Liver (tissue), 8 donors: ENCODE measurements at regions not wholly inside any gene's neighbourhood (a gene's known extent, or its start where the extent isn't known, plus 50 kb on each side); places are given as distances from the start of the nearest gene placed in this dataset.

Experiments
- DNase-seq: peaks from one replicate; pipeline ENCODE4 v3.0.0-alpha.2; 2017; ENCODE audit warnings: low spot score
- H3K27ac ChIP-seq, 2 donors: one replicate each; pipeline ENCODE4 v1.7.0; 2013; ENCODE audit warnings: inconsistent platforms in 2 of 2, low read length in 2 of 2, control low read depth in 1 of 2, low read depth in 1 of 2, mild to moderate bottlenecking in 1 of 2
- H3K27me3 ChIP-seq, 4 donors: one replicate each; pipeline versions ENCODE4 v1.6.1 to v1.7.0; 2013; ENCODE audit warnings: low read length in 3 of 4, inconsistent platforms in 1 of 4, mild to moderate bottlenecking in 1 of 4, moderate library complexity in 1 of 4; ENCODE audit not compliant: control insufficient read depth in 4 of 4, insufficient read depth in 4 of 4
- H3K36me3 ChIP-seq, 4 donors: one replicate each; pipeline versions ENCODE4 v1.6.1 to v1.7.0; 2013; ENCODE audit warnings: low read length in 3 of 4, mild to moderate bottlenecking in 3 of 4, low read depth in 1 of 4, moderate library complexity in 1 of 4; ENCODE audit not compliant: control insufficient read depth in 4 of 4, insufficient read depth in 3 of 4
- H3K4me1 ChIP-seq, 4 donors: one replicate each; pipeline versions ENCODE4 v1.6.1 to v1.7.0; 2013; ENCODE audit warnings: low read length in 3 of 4, mild to moderate bottlenecking in 3 of 4, moderate library complexity in 1 of 4; ENCODE audit not compliant: control insufficient read depth in 4 of 4, insufficient read depth in 4 of 4
- H3K4me3 ChIP-seq, 3 donors: one replicate each; pipeline versions ENCODE4 v1.6.1 to v1.7.0; 2013; ENCODE audit warnings: low read length in 3 of 3, control low read depth in 1 of 3, low read depth in 1 of 3, mild to moderate bottlenecking in 1 of 3
- H3K9ac ChIP-seq, 2 donors: one replicate each; pipeline ENCODE4 v1.7.0; 2013; ENCODE audit warnings: low read length in 2 of 2, mild to moderate bottlenecking in 2 of 2, moderate library complexity in 2 of 2, control low read depth in 1 of 2, low read depth in 1 of 2
- H3K9me3 ChIP-seq, 4 donors: one replicate each; pipeline versions ENCODE4 v1.6.1 to v1.7.0; 2013; ENCODE audit warnings: low read length in 3 of 4; ENCODE audit not compliant: control insufficient read depth in 4 of 4
- ATF3 ChIP-seq: IDR thresholded peaks from 2 replicates; pipeline ENCODE4 v1.6.1; 2016; ENCODE audit warnings: antibody characterized with exemption
- CTCF ChIP-seq: fragments of 150-350 bp; IDR thresholded peaks from 2 replicates; pipeline ENCODE4 v1.5.1; 2017; ENCODE audit warnings: improper control_type of control experiment, low read depth, low read length; ENCODE audit not compliant: missing input control
- EGR1 ChIP-seq, 2 donors: IDR thresholded peaks; 2 replicates each; pipeline ENCODE4 v1.6.1; 2016 to 2018; ENCODE audit warnings: antibody characterized with exemption in 2 of 2, low read depth in 2 of 2
- FOXA1 ChIP-seq: IDR thresholded peaks from 2 replicates; pipeline ENCODE4 v1.6.1; 2016; ENCODE audit warnings: antibody characterized with exemption
- FOXA2 ChIP-seq: IDR thresholded peaks from 2 replicates; pipeline ENCODE4 v1.6.1; 2016; ENCODE audit warnings: antibody characterized with exemption
- GABPA ChIP-seq, 2 donors: IDR thresholded peaks in 1 of 2; conservative IDR thresholded peaks in 1 of 2; 2 replicates each; pipeline ENCODE4 v1.6.1; 2016; ENCODE audit warnings: antibody characterized with exemption in 2 of 2, mild to moderate bottlenecking in 1 of 2, moderate library complexity in 1 of 2
- HNF4A ChIP-seq, 2 donors: conservative IDR thresholded peaks; 2 replicates each; pipeline ENCODE4 v1.6.1; 2016; ENCODE audit warnings: antibody characterized with exemption in 2 of 2, mild to moderate bottlenecking in 2 of 2
- HNF4G ChIP-seq: IDR thresholded peaks from 2 replicates; pipeline ENCODE4 v1.6.1; 2016; ENCODE audit warnings: antibody characterized with exemption
- JUND ChIP-seq, 2 donors: IDR thresholded peaks; 2 replicates each; pipeline ENCODE4 v1.6.1; 2016; ENCODE audit warnings: antibody characterized with exemption in 2 of 2
- NR2F2 ChIP-seq: IDR thresholded peaks from 2 replicates; pipeline ENCODE4 v1.6.1; 2016; ENCODE audit warnings: antibody characterized with exemption
- RAD21 ChIP-seq, 2 donors: IDR thresholded peaks; 2 replicates each; pipeline ENCODE4 v1.6.1; 2016; ENCODE audit warnings: antibody characterized with exemption in 2 of 2, mild to moderate bottlenecking in 2 of 2
- SP1 ChIP-seq: IDR thresholded peaks from 2 replicates; pipeline ENCODE4 v1.6.1; 2018; ENCODE audit warnings: antibody characterized with exemption, mild to moderate bottlenecking
- YY1 ChIP-seq: IDR thresholded peaks from 2 replicates; pipeline ENCODE4 v1.6.1; 2016; ENCODE audit warnings: antibody characterized with exemption, mild to moderate bottlenecking
- ZBTB33 ChIP-seq: IDR thresholded peaks from 2 replicates; pipeline ENCODE4 v1.6.1; 2016; ENCODE audit warnings: antibody characterized with exemption
- WGBS: extraction: QIAGEN DNeasy Blood & Tissue Kit; methylation state at CpG from one replicate; pipeline ENCODE4 v1.1.7; 2013; 5-methylcytosine and 5-hydroxymethylcytosine counted together
- TF ChIP-seq, protein P1 (sequence below): IDR thresholded peaks from 2 replicates; pipeline ENCODE4 v1.6.1; 2016; ENCODE audit warnings: antibody characterized with exemption, mild to moderate bottlenecking
- TF ChIP-seq, protein P2 (sequence below): IDR thresholded peaks from 2 replicates; pipeline ENCODE4 v1.6.1; 2016; ENCODE audit warnings: antibody characterized with exemption
- donor health status: healthy.
- donor health status: healthy.
- donor health status: healthy.
- donor health status: healthy.
- donor health status: healthy.

DNA sequence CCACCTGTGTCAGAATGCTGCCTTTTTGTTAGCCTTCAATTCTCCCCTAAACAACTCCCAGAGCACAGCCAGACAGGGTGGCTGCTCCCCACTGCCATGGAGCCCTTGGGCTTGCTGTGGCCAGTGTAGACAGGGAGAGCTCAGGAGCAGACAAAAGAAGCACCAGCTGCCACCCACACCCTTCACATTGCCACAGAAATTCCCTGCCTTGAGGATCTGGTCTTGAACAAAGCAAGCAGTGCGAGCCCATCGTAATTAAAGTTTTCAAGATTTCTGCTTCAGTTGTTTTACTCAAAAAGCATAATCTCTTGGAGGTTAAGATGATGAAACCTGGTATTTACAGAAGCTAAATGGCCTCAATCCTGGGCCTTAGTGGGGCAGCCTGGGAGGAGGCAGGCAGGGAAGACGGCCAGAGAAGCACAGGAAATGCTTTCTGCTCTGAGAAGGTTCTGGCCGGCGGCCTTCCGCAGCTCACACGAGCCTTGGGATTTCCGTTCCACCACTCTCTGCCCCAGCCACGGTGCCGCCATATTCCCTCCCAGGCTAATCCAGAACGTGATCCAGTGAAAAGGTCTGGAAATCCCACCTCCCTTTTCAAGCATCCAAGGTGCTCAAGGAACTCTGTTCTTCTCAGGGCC is 535.2 kb downstream of the BCL11B start (continued):
- TF ChIP-seq, protein P1, sequence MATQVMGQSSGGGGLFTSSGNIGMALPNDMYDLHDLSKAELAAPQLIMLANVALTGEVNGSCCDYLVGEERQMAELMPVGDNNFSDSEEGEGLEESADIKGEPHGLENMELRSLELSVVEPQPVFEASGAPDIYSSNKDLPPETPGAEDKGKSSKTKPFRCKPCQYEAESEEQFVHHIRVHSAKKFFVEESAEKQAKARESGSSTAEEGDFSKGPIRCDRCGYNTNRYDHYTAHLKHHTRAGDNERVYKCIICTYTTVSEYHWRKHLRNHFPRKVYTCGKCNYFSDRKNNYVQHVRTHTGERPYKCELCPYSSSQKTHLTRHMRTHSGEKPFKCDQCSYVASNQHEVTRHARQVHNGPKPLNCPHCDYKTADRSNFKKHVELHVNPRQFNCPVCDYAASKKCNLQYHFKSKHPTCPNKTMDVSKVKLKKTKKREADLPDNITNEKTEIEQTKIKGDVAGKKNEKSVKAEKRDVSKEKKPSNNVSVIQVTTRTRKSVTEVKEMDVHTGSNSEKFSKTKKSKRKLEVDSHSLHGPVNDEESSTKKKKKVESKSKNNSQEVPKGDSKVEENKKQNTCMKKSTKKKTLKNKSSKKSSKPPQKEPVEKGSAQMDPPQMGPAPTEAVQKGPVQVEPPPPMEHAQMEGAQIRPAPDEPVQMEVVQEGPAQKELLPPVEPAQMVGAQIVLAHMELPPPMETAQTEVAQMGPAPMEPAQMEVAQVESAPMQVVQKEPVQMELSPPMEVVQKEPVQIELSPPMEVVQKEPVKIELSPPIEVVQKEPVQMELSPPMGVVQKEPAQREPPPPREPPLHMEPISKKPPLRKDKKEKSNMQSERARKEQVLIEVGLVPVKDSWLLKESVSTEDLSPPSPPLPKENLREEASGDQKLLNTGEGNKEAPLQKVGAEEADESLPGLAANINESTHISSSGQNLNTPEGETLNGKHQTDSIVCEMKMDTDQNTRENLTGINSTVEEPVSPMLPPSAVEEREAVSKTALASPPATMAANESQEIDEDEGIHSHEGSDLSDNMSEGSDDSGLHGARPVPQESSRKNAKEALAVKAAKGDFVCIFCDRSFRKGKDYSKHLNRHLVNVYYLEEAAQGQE, result no peak
- TF ChIP-seq JUND (IDR thresholded peaks at IDR 0.05) (no peak), EGR1 (IDR thresholded peaks at IDR 0.05; ENCODE audit: low read depth in 2 of 2) (no peak), SP1 (no peak), CTCF (no peak)

DNA sequence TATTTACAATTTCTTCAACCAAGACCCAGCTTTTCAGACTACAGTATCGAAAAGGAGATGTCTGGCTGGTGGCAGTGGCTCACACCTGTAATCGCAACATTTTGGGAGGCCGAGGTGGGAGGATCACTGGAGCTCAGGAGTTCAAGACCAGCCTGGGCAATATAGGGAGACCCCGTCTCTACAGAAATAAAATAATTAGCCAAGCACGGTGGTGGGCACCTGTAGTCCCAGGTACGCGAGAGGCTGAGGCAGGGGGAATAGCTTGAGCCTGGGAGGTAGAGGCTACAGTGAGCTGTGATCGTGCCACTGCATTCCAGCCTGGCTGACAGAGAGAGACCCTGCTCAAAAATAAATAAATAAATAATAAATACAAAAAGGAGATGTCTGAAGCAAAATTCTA is 530.5 kb downstream of the BCL11B start:
- TF ChIP-seq EGR1 (IDR thresholded peaks at IDR 0.05; ENCODE audit: low read depth in 2 of 2), result no peak
- TF ChIP-seq CTCF, result no peak
- no peak for DNase-seq
- Histone ChIP-seq H3K4me1 (no peaks in the 10 kb centered on the region), H3K9me3 (peaks cover 0 to 4% (median under 1%) of the 10 kb centered on the region in 4 donors), H3K4me3 (no peak overlapping the region), H3K27ac (no peak overlapping the region), H3K27me3 (peaks cover 0 to 2% (median 0%) of the 10 kb centered on the region in 4 donors), H3K36me3 (no peaks in the 10 kb centered on the region), H3K9ac (no peak overlapping the region)
- WGBS, result 89% methylated on average over 8 of the region's 8 CpGs

DNA sequence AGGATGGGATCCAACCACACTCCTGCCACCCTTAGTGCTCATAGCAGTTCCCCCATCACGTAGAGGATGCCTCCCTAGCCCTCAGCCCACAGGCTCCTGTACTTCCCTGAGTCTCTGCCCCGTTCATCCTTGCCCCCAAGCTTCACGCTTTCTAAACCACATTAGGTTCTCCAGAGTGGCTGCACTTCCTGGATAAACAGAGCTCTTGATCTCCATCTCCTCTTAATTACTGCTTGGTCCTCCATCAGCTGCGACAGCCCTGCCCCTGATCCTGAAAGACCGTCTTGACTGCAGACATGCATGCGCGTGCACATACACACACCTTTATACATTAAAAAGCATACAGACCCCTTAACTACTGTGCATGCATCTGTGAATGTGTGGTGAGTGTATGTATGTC is 530.0 kb downstream of the BCL11B start:
- DNase-seq, result no peak
- Histone ChIP-seq H3K27ac (no peak overlapping the region), H3K4me1 (no peaks in the 10 kb centered on the region), H3K36me3 (no peaks in the 10 kb centered on the region), H3K9ac (no peak overlapping the region), H3K27me3 (peaks cover 0 to 2% (median 0%) of the 10 kb centered on the region in 4 donors), H3K4me3 (no peak overlapping the region), H3K9me3 (peaks cover 0 to 4% (median under 1%) of the 10 kb centered on the region in 4 donors)
- WGBS, result 82% methylated on average over 7 of the region's 7 CpGs
- TF ChIP-seq NR2F2 (no peak), GABPA (IDR thresholded peaks at IDR 0.05 in 1 of 2, conservative IDR thresholded peaks at IDR 0.05 in 1 of 2) (no peak), SP1 (no peak), ATF3 (no peak), ZBTB33 (no peak), CTCF (no peak), FOXA2 (no peak), YY1 (no peak), RAD21 (IDR thresholded peaks at IDR 0.05) (no peak), EGR1 (IDR thresholded peaks at IDR 0.05; ENCODE audit: low read depth in 2 of 2) (no peak), HNF4A (conservative IDR thresholded peaks at IDR 0.05) (no peak), FOXA1 (no peak), HNF4G (no peak)
- TF ChIP-seq, protein P2, sequence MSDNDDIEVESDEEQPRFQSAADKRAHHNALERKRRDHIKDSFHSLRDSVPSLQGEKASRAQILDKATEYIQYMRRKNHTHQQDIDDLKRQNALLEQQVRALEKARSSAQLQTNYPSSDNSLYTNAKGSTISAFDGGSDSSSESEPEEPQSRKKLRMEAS, result no peak
